ENCODE measurements at regions not wholly inside any gene's neighbourhood (a gene's known extent, or its start where the extent isn't known, plus 50 kb on each side); places are given as distances from the start of the nearest gene placed in this dataset.

DNA sequence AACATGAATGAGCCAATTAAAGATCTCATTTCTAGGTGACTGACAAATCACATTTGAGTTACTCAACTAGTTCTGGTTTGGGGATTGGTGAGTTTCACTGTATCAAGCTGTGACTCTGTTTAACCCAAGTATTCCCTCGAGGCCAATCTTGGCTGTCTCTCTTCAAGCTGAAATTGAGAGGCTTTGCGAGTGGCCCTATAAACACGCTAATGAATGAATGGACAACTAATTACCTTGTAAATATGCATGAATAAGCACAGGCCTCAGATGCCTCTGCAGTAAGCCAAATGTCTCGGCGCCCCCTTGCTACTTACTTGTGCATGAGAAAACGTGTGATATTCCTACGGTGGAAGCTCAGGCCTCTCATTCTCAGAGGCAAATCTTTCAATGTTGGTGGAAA, 450.3 kb upstream of the PSMD7 start:
- Histone ChIP-seq H3K4me3 (ENCODE audit: low read length) (no peak overlapping the region), H3K27me3 (ENCODE audit: control insufficient read depth, insufficient read depth, low read length) (no peaks in the 10 kb centered on the region), H3K4me1 (ENCODE audit: control insufficient read depth, insufficient read depth, low read length) (no peaks in the 10 kb centered on the region), H3K27ac (ENCODE audit: low read depth, low read length) (no peak overlapping the region), H3K36me3 (ENCODE audit: control insufficient read depth, insufficient read depth, low read length) (no peaks in the 10 kb centered on the region), H3K9ac (ENCODE audit: low read length) (no peak overlapping the region)

GRCh38 chr16:73846007-73846330, 450.6 kb upstream of the PSMD7 start:
- Histone ChIP-seq H3K36me3 (ENCODE audit: control insufficient read depth, insufficient read depth, low read length) (no peaks in the 10 kb centered on the region), H3K27me3 (ENCODE audit: control insufficient read depth, insufficient read depth, low read length) (no peaks in the 10 kb centered on the region), H3K27ac (ENCODE audit: low read depth, low read length) (no peak overlapping the region), H3K4me1 (ENCODE audit: control insufficient read depth, insufficient read depth, low read length) (no peaks in the 10 kb centered on the region), H3K4me3 (ENCODE audit: low read length) (no peak overlapping the region), H3K9ac (ENCODE audit: low read length) (no peak overlapping the region)

DNA sequence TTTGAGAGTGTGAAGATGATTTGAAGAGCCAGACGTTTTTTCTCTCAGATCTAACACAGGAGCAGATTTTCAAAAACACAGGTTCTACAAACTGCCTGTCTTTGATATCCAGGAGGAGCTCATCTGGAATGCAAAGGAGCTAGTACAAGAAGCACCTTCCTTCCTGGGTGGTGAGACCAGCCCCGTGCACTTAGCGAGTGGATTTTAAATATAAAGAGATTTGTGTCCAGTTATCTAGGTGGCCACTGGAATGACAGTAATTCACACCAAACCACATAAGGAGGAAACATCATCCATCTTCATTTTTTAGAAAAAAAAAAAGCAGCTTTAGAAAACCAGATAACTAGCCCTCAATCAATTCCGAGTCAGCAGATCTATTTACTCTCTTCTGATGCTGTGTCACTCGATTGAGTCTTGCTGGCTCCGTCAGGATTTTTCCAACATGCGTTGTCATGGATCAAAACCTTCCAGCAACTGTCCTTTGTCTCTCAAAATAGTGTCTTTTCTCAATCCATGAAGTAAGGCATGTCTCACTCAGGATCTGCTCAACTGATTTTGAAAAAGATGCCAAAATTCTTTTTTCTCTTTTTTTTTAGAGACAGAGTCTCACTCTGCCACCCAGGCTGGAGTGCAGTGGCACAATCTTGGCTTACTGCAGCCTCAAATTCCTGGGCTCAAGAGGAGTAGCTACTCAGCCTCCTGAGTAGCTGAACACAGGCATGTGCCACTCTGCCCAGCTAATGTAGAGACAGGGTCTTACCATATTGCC, 451.2 kb upstream of the PSMD7 start:
- no peaks in the 10 kb centered on the region for H3K4me1 ChIP-seq (ENCODE audit: control insufficient read depth, insufficient read depth, low read length)
- H3K4me3 ChIP-seq (ENCODE audit: low read length) = no peak overlapping the region
- H3K9ac ChIP-seq (ENCODE audit: low read length) = no peak overlapping the region
- no peaks in the 10 kb centered on the region for H3K27me3 ChIP-seq (ENCODE audit: control insufficient read depth, insufficient read depth, low read length)
- H3K27ac ChIP-seq (ENCODE audit: low read depth, low read length) = no peak overlapping the region
- H3K36me3 ChIP-seq (ENCODE audit: control insufficient read depth, insufficient read depth, low read length) = no peaks in the 10 kb centered on the region

GRCh38 chr16:73840728-73841127, 455.9 kb upstream of the PSMD7 start:
- H3K27ac ChIP-seq (ENCODE audit: low read depth, low read length) = no peak overlapping the region

DNA sequence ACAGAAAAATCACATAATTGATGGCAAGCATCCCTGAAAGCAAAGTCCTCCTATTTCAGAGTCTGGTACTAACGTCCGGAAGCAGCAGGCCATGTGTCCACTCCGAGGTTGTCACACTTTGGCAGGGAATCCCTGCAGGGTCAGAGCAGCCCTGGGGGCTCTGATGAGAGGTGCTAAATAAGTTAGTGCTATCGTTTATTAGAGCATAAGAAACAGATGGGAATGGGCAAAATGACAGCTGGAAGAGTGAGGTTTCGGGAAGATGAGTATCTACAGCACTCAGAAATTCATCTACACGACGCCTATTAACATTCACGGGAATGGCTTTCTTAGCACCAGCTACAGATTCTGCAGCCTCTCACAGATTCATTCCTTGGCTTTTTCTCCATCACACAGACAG, 465.4 kb upstream of the PSMD7 start:
- H3K27ac ChIP-seq (ENCODE audit: low read depth, low read length) = no peak overlapping the region
- H3K4me3 ChIP-seq (ENCODE audit: low read length) = no peak overlapping the region
- no peaks in the 10 kb centered on the region for H3K4me1 ChIP-seq (ENCODE audit: control insufficient read depth, insufficient read depth, low read length)
- no peak overlapping the region for H3K9ac ChIP-seq (ENCODE audit: low read length)
- no peaks in the 10 kb centered on the region for H3K36me3 ChIP-seq (ENCODE audit: control insufficient read depth, insufficient read depth, low read length)
- no peaks in the 10 kb centered on the region for H3K27me3 ChIP-seq (ENCODE audit: control insufficient read depth, insufficient read depth, low read length)

More at GRCh38 chr16:73840728-73841127, 455.9 kb upstream of the PSMD7 start:
- Histone ChIP-seq H3K4me3 (ENCODE audit: low read length) (no peak overlapping the region), H3K36me3 (ENCODE audit: control insufficient read depth, insufficient read depth, low read length) (no peaks in the 10 kb centered on the region), H3K9ac (ENCODE audit: low read length) (no peak overlapping the region), H3K4me1 (ENCODE audit: control insufficient read depth, insufficient read depth, low read length) (no peaks in the 10 kb centered on the region), H3K27me3 (ENCODE audit: control insufficient read depth, insufficient read depth, low read length) (no peaks in the 10 kb centered on the region)

DNA sequence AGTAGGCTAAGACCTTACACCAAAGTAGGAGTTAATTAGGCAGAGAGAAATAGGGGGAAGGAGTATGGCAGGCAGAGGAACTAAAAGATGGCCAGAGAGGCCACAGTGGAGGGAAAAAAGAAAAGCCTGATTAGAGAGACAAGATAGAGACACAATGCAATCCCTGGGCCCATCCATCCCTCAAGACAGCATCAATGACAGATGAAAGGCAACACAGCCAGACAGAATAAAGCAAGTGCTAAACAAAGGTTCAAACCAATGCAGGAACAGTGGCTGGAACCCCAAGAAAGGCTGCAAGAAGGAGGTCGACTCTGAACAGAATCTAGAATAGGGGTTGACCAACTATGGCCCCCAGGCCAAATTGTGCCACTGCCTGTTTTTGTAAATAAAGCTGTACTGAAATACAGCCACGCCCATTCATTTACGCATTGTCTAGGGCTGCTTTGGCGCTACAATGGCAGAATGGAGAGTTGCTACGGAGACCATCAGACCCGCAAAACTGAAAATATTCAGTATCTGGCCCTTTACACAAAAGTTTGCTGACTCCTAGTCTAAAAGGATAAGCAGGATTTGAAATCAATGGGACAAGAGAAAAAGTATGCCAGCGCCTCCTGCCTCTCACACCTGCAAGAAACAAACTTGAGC, 473.3 kb upstream of the PSMD7 start:
- Histone ChIP-seq H3K27me3 (ENCODE audit: control insufficient read depth, insufficient read depth, low read length) (no peaks in the 10 kb centered on the region), H3K27ac (ENCODE audit: low read depth, low read length) (no peak overlapping the region), H3K9ac (ENCODE audit: low read length) (no peak overlapping the region), H3K4me1 (ENCODE audit: control insufficient read depth, insufficient read depth, low read length) (no peaks in the 10 kb centered on the region), H3K36me3 (ENCODE audit: control insufficient read depth, insufficient read depth, low read length) (no peaks in the 10 kb centered on the region), H3K4me3 (ENCODE audit: low read length) (no peak overlapping the region)

GRCh38 chr16:73817526-73818324, 478.9 kb upstream of the PSMD7 start:
- Histone ChIP-seq H3K27ac (ENCODE audit: low read depth, low read length) (no peak overlapping the region), H3K9ac (ENCODE audit: low read length) (no peak overlapping the region), H3K36me3 (ENCODE audit: control insufficient read depth, insufficient read depth, low read length) (no peaks in the 10 kb centered on the region), H3K27me3 (ENCODE audit: control insufficient read depth, insufficient read depth, low read length) (no peaks in the 10 kb centered on the region), H3K4me1 (ENCODE audit: control insufficient read depth, insufficient read depth, low read length) (no peaks in the 10 kb centered on the region), H3K4me3 (ENCODE audit: low read length) (no peak overlapping the region)

- H3K27ac ChIP-seq (ENCODE audit: low read depth, low read length) = no peak overlapping the region
- no peaks in the 10 kb centered on the region for H3K36me3 ChIP-seq (ENCODE audit: control insufficient read depth, insufficient read depth, low read length)
- no peaks in the 10 kb centered on the region for H3K4me1 ChIP-seq (ENCODE audit: control insufficient read depth, insufficient read depth, low read length)
- H3K4me3 ChIP-seq (ENCODE audit: low read length) = no peak overlapping the region
- no peaks in the 10 kb centered on the region for H3K27me3 ChIP-seq (ENCODE audit: control insufficient read depth, insufficient read depth, low read length)
- no peak overlapping the region for H3K9ac ChIP-seq (ENCODE audit: low read length)
These were observed 483.1 kb upstream of the PSMD7 start for GRCh38 chr16:73813527-73813926.

DNA sequence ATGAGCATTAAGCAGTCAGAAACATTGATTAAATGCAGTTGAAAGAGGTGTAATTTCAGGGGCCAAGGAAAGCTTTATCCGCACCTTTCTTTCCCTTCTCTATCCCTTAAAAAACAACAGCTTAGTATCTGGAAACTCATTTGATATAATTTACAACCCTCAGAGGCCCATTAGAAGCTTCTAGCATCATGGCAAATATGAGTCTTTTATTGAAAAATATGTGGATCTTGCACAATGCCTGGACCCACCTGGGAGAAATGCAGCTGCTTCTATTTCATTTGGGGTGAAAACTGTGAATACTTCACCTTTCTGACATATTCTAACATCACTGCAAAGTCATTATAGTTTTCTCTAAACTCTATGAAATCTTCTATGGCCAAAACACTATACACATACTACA, 492.2 kb upstream of the PSMD7 start:
- no peak overlapping the region for H3K4me3 ChIP-seq (ENCODE audit: low read length)
- H3K36me3 ChIP-seq (ENCODE audit: control insufficient read depth, insufficient read depth, low read length) = no peaks in the 10 kb centered on the region
- H3K4me1 ChIP-seq (ENCODE audit: control insufficient read depth, insufficient read depth, low read length) = no peaks in the 10 kb centered on the region
- H3K9ac ChIP-seq (ENCODE audit: low read length) = no peak overlapping the region
- no peaks in the 10 kb centered on the region for H3K27me3 ChIP-seq (ENCODE audit: control insufficient read depth, insufficient read depth, low read length)
- H3K27ac ChIP-seq (ENCODE audit: low read depth, low read length) = no peak overlapping the region

- H3K27me3 ChIP-seq (ENCODE audit: control insufficient read depth, insufficient read depth, low read length) = no peaks in the 10 kb centered on the region
- H3K36me3 ChIP-seq (ENCODE audit: control insufficient read depth, insufficient read depth, low read length) = no peaks in the 10 kb centered on the region
- H3K9ac ChIP-seq (ENCODE audit: low read length) = no peak overlapping the region
- peaks cover 6% of the 10 kb centered on the region for H3K4me1 ChIP-seq (ENCODE audit: control insufficient read depth, insufficient read depth, low read length)
- H3K4me3 ChIP-seq (ENCODE audit: low read length) = no peak overlapping the region
- H3K27ac ChIP-seq (ENCODE audit: low read depth, low read length) = no peak overlapping the region
These were observed 498.1 kb upstream of the PSMD7 start for GRCh38 chr16:73798471-73798870.

DNA sequence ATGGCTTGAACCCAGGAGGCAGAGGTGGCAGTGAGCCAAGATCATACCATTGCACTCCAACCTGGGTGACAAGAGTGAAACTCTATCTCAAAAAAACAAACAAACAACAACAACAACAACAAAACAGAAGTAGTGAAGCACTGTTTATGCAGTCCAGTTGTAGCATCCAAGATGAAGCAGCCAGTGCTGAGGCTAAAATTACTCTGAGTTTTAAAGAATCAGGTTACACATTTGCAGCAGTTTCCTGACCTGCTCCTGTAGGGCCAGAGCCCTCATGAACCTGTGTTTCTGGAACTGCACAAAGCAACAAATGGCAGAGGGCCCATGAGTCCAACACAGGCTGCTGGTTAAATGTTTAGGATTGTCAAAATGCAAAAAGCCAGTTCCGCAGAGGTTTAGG, 499.5 kb upstream of the PSMD7 start:
- Histone ChIP-seq H3K4me1 (ENCODE audit: control insufficient read depth, insufficient read depth, low read length) (peaks cover 11% of the 10 kb centered on the region), H3K27ac (ENCODE audit: low read depth, low read length) (no peak overlapping the region), H3K27me3 (ENCODE audit: control insufficient read depth, insufficient read depth, low read length) (no peaks in the 10 kb centered on the region), H3K36me3 (ENCODE audit: control insufficient read depth, insufficient read depth, low read length) (no peaks in the 10 kb centered on the region), H3K4me3 (ENCODE audit: low read length) (no peak overlapping the region), H3K9ac (ENCODE audit: low read length) (no peak overlapping the region)

DNA sequence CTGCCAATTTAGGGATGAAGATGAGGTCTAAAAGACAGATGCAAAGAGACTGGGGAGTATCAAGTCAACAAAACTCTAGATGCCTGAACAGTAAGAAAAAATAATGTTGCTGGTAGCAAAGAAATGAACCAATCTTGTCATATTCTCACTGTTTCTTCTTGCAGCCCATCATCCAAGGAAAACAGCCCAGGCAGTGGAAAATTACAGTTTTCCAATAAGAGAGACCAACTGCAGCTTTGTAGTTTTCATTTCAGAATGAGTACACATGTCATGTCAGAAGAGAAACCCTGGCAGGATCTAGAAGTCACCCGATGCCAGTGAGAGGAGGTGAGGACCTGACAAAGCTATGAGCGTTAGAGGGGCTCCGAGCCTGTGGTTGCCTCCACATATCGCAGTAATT, 500.4 kb upstream of the PSMD7 start:
- no peak overlapping the region for H3K4me3 ChIP-seq (ENCODE audit: low read length)
- H3K36me3 ChIP-seq (ENCODE audit: control insufficient read depth, insufficient read depth, low read length) = no peaks in the 10 kb centered on the region
- H3K27me3 ChIP-seq (ENCODE audit: control insufficient read depth, insufficient read depth, low read length) = no peaks in the 10 kb centered on the region
- no peak overlapping the region for H3K27ac ChIP-seq (ENCODE audit: low read depth, low read length)
- H3K4me1 ChIP-seq (ENCODE audit: control insufficient read depth, insufficient read depth, low read length) = peaks cover 11% of the 10 kb centered on the region
- H3K9ac ChIP-seq (ENCODE audit: low read length) = no peak overlapping the region
